Vagina (tissue), 2 donors: ENCODE measurements at regions not wholly inside any gene's neighbourhood (a gene's known extent, or its start where the extent isn't known, plus 50 kb on each side); places are given as distances from the start of the nearest gene placed in this dataset.

ENCODE experiments used
- DNase-seq, 2 donors: peaks; one replicate each; pipeline ENCODE4 v3.0.0-alpha.2; 2017; ENCODE audit errors: extremely low spot score in 2 of 2
- H3K27ac ChIP-seq: fragments of 200-600 bp; sonication (generic); one replicate; pipeline ENCODE4 v1.5.1; 2019
- H3K27me3 ChIP-seq: fragments of 200-600 bp; sonication (generic); one replicate; pipeline ENCODE4 v1.5.1; 2019
- H3K36me3 ChIP-seq, 2 donors: fragments of 200-600 bp; sonication (generic); one replicate each; pipeline ENCODE4 v1.5.1; 2017 to 2019
- H3K4me1 ChIP-seq: fragments of 200-600 bp; sonication (generic); one replicate; pipeline ENCODE4 v1.5.1; 2019
- H3K4me3 ChIP-seq, 2 donors: fragments of 200-600 bp; sonication (generic); 1 replicate in 1 of 2; 2 replicates in 1 of 2; pipeline ENCODE4 v1.5.1; 2016 to 2019
- H3K9me3 ChIP-seq: fragments of 200-600 bp; sonication (generic); one replicate; pipeline ENCODE4 v1.5.1; 2019
- POLR2A ChIP-seq, 2 donors: fragments of 450-650 bp; IDR thresholded peaks; one replicate each; pipeline ENCODE4 v1.6.1; 2017; ENCODE audit warnings: antibody characterized with exemption in 2 of 2, mild to moderate bottlenecking in 2 of 2, moderate library complexity in 2 of 2
- POLR2AphosphoS5 ChIP-seq, 2 donors: sonication (generic); formaldehyde crosslinking; IDR thresholded peaks; one replicate each; pipeline ENCODE4 v1.9.0; 2017; ENCODE audit warnings: antibody characterized with exemption in 2 of 2, mild to moderate bottlenecking in 2 of 2, low read depth in 1 of 2; ENCODE audit not compliant: insufficient read depth in 1 of 2
- intact Hi-C: fragments of 100-400 bp; cut with DNase I; formaldehyde crosslinking; loops from one replicate; pipeline ENCODE4 v1.15.1; 2023
- TF ChIP-seq, protein P1 (sequence below), 3 experiments: fragments of 450-650 bp in 2 of 3; fragments of 200-600 bp in 1 of 3; sonication (generic) in 1 of 3; IDR thresholded peaks; one replicate each; pipeline ENCODE4 v1.5.1; 2017 to 2019; ENCODE audit warnings: antibody characterized with exemption in 3 of 3, mild to moderate bottlenecking in 2 of 3, moderate library complexity in 2 of 3

DNA sequence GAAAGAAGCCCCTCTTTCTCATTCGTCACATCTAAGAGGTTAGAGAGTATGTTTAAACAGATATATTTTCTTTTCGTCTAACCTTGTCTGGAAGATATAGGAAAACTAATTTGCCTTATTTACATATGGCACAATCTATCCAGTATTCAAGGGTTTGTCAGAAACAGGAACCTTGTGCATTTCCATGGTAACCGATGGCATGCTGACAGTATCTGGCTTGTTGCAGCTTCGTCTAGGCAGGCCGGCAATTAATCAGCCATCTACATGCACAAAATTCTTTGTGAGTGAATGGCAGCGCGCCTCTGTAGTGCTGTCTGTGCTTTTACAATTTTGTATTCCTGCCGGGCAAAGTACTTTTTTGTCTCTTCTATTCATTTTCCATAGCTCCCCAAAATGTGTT lies 294.0 kb upstream of the SOX2 start:
- Histone ChIP-seq H3K4me1 (no peaks in the 10 kb centered on the region), H3K4me3 (no peak overlapping the region), H3K27me3 (no peaks in the 10 kb centered on the region), H3K9me3 (no peaks in the 10 kb centered on the region), H3K27ac (no peak overlapping the region), H3K36me3 (no peaks in the 10 kb centered on the region)
- intact Hi-C loops, result no loop called here
- no peak for DNase-seq
- TF ChIP-seq POLR2AphosphoS5 (IDR thresholded peaks at IDR 0.05; ENCODE audit: insufficient read depth in 1 of 2, low read depth in 1 of 2) (no peak), POLR2A (IDR thresholded peaks at IDR 0.05) (no peak)
- TF ChIP-seq, protein P1, sequence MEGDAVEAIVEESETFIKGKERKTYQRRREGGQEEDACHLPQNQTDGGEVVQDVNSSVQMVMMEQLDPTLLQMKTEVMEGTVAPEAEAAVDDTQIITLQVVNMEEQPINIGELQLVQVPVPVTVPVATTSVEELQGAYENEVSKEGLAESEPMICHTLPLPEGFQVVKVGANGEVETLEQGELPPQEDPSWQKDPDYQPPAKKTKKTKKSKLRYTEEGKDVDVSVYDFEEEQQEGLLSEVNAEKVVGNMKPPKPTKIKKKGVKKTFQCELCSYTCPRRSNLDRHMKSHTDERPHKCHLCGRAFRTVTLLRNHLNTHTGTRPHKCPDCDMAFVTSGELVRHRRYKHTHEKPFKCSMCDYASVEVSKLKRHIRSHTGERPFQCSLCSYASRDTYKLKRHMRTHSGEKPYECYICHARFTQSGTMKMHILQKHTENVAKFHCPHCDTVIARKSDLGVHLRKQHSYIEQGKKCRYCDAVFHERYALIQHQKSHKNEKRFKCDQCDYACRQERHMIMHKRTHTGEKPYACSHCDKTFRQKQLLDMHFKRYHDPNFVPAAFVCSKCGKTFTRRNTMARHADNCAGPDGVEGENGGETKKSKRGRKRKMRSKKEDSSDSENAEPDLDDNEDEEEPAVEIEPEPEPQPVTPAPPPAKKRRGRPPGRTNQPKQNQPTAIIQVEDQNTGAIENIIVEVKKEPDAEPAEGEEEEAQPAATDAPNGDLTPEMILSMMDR (IDR thresholded peaks at IDR 0.05), result no peak

DNA sequence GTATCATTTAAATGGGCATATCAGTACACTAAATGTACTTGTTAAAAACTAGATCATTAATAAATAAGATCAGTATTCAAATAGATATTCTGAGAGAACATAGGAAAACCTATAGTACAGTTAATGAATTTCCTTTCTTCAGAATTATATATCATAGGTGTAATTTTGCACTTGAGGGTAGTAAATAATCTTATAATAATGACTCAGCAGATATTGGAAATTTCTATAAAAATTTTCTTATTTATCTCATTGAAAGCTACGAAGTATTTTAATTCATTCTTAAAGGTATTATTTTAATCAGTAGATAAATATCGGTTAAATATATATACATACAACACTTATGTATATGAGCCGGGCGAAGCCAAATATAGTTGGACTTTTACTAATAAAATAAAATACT lies 300.9 kb upstream of the SOX2 start:
- TF ChIP-seq, protein P1 (IDR thresholded peaks at IDR 0.05), result no peak
- TF ChIP-seq POLR2A (IDR thresholded peaks at IDR 0.05) (no peak), POLR2AphosphoS5 (IDR thresholded peaks at IDR 0.05; ENCODE audit: insufficient read depth in 1 of 2, low read depth in 1 of 2) (no peak)
- no peaks in the 10 kb centered on the region for H3K36me3 ChIP-seq
- no peak overlapping the region for H3K4me3 ChIP-seq
- H3K27ac ChIP-seq, result no peak overlapping the region
- no peaks in the 10 kb centered on the region for H3K4me1 ChIP-seq
- intact Hi-C loops, result no loop called here
- DNase-seq, result no peak
- no peaks in the 10 kb centered on the region for H3K27me3 ChIP-seq
- no peaks in the 10 kb centered on the region for H3K9me3 ChIP-seq

DNA sequence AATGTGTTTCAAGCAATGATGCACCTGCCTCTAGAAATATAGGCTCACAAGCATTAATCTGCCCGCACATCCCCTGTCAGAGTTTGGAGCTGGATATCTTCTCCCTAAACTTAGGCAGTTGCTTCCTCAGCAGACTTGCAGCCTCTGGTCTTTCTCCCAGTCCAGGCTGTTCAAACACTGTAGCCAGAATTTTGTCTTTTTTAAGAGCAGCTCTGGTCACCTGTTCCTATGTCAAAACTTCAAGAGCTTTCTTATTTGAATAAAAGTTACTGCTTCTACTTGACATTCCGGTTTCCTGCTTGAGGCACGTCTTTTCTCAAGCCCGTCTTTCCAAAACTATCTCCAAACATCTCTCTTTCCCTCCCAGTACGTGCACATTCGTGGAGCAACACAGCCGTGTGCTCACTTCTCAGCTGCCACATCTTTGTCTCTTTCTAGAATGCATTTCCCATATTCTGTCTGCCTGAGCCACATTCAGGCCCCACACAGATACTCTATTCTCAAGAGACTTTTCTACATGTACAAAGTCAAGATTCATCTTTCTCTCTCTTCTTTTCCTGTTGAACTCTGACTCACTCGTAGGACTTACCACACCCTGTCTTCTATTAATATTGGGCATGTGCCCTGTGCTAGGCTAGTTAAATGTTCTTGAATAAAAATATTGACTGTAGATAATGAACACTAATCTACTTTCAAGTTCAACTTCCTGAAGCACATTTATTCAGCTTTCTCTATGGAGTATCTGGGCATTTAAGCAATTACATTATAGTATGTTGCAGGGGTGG lies 307.7 kb upstream of the SOX2 start:
- Histone ChIP-seq H3K4me3 (no peak overlapping the region), H3K27ac (no peak overlapping the region), H3K27me3 (no peaks in the 10 kb centered on the region), H3K36me3 (no peaks in the 10 kb centered on the region), H3K4me1 (no peaks in the 10 kb centered on the region), H3K9me3 (no peaks in the 10 kb centered on the region)
- TF ChIP-seq, protein P1 (IDR thresholded peaks at IDR 0.05), result no peak
- TF ChIP-seq POLR2A (IDR thresholded peaks at IDR 0.05), result no peak
- TF ChIP-seq POLR2AphosphoS5 (IDR thresholded peaks at IDR 0.05; ENCODE audit: insufficient read depth in 1 of 2, low read depth in 1 of 2), result no peak
- no peak for DNase-seq
- intact Hi-C loops, result no loop called here

DNA sequence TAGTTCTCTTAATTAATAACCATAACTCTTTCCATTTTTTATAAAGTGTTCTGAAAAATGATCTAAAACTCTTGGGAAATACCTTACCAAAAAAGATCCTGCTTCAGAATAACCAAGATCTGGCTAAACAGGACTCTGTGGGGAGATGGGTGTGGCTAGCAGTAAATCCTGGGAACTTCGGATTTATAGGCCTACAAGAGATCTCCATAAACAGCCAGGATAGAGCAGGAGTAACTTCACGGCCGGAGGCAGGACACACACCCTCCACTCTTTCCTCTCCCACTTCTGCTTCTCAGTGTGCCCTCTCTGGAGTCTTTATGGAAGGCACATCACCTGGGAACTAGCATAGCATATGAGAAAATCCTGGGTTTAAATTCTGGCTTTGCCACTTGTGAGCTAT lies 309.4 kb upstream of the SOX2 start:
- Histone ChIP-seq H3K27ac (no peak overlapping the region), H3K4me3 (no peak overlapping the region), H3K27me3 (no peaks in the 10 kb centered on the region), H3K36me3 (no peaks in the 10 kb centered on the region), H3K4me1 (no peaks in the 10 kb centered on the region), H3K9me3 (no peaks in the 10 kb centered on the region)
- intact Hi-C loops, result no loop called here
- TF ChIP-seq, protein P1 (IDR thresholded peaks at IDR 0.05), result no peak
- no peak for TF ChIP-seq POLR2AphosphoS5 (IDR thresholded peaks at IDR 0.05; ENCODE audit: insufficient read depth in 1 of 2, low read depth in 1 of 2)
- TF ChIP-seq POLR2A (IDR thresholded peaks at IDR 0.05), result no peak
- no peak for DNase-seq

DNA sequence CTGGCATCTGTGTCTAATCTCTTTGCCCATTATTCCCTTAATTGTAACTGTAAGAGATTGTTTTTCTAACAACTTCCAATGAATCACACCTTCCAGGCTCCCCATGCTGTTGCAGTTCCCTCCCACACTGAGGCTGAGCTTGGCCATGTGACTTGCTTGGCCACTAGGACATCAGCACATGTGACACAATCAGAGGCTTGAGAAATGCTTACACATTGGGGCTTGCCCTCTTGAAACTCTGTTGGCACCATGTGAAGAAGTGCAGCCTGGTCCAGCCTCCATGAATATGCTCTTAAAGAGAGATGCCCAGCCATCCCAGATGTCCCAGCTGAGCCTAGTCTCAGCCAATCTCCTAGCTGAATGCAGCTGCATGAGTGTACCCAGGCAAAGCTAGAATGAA lies 326.8 kb upstream of the SOX2 start:
- no peak overlapping the region for H3K27ac ChIP-seq
- DNase-seq, result no peak
- no peaks in the 10 kb centered on the region for H3K27me3 ChIP-seq
- H3K9me3 ChIP-seq, result no peaks in the 10 kb centered on the region
- TF ChIP-seq POLR2AphosphoS5 (IDR thresholded peaks at IDR 0.05; ENCODE audit: insufficient read depth in 1 of 2, low read depth in 1 of 2) (no peak), POLR2A (IDR thresholded peaks at IDR 0.05) (no peak)
- TF ChIP-seq, protein P1 (IDR thresholded peaks at IDR 0.05), result no peak
- no peak overlapping the region for H3K4me3 ChIP-seq
- no peaks in the 10 kb centered on the region for H3K36me3 ChIP-seq
- no peaks in the 10 kb centered on the region for H3K4me1 ChIP-seq
- intact Hi-C loops, result no loop called here
